ENCODE measurements at regions not wholly inside any gene's neighbourhood (a gene's known extent, or its start where the extent isn't known, plus 50 kb on each side); places are given as distances from the start of the nearest gene placed in this dataset.

DNA sequence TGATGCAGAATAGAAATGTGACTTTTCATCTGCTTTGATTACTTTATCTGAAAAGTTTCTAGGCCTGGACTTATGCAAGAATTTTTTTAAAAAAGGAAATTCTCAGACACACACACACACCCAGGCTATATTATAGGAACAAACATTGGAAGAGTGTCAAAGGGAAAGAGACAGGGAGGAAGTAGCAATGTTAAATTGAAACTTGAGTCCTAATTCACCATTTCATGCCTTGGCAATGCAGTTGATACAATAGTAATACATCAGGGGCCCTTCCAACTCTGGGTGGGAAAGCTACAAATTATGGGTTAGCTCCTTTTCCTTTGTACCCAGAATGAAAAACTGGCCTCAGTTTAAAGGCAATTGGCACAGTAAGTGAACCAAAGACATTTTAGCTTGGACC, 258.0 kb upstream of the LYZL1 start:
- POLR2A ChIA-PET (ENCODE audit: low non-redundant PET): no interaction called here
- TF ChIP-seq, protein P1, sequence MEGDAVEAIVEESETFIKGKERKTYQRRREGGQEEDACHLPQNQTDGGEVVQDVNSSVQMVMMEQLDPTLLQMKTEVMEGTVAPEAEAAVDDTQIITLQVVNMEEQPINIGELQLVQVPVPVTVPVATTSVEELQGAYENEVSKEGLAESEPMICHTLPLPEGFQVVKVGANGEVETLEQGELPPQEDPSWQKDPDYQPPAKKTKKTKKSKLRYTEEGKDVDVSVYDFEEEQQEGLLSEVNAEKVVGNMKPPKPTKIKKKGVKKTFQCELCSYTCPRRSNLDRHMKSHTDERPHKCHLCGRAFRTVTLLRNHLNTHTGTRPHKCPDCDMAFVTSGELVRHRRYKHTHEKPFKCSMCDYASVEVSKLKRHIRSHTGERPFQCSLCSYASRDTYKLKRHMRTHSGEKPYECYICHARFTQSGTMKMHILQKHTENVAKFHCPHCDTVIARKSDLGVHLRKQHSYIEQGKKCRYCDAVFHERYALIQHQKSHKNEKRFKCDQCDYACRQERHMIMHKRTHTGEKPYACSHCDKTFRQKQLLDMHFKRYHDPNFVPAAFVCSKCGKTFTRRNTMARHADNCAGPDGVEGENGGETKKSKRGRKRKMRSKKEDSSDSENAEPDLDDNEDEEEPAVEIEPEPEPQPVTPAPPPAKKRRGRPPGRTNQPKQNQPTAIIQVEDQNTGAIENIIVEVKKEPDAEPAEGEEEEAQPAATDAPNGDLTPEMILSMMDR (conservative IDR thresholded peaks at IDR 0.05; ENCODE audit: low read depth): no peak
- no peak for DNase-seq (ENCODE audit: low spot score)
- CTCF ChIA-PET: no interaction called here
- H3K27ac ChIP-seq: no peak overlapping the region

DNA sequence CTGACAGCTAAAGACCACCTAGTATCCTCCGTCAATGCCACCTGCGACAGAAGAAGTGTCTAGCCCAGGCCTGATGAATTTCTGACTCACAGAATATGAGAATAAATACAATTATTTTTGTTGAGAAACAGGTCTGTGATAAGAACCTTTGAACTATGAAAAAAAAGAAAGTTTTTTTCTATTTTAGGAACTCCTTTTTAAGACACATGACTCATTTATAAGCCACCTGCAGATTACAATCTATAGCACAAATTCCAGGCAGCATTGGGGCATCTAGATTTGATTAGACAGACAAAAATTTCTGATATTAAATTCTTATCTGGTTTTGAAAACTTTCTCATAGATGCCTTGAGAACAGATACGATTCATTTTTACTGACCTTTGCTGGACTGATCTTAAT, 256.7 kb upstream of the LYZL1 start:
- POLR2A ChIA-PET (ENCODE audit: low non-redundant PET): no interaction called here
- TF ChIP-seq, protein P1 (conservative IDR thresholded peaks at IDR 0.05; ENCODE audit: low read depth): no peak
- DNase-seq (ENCODE audit: low spot score): no peak

DNA sequence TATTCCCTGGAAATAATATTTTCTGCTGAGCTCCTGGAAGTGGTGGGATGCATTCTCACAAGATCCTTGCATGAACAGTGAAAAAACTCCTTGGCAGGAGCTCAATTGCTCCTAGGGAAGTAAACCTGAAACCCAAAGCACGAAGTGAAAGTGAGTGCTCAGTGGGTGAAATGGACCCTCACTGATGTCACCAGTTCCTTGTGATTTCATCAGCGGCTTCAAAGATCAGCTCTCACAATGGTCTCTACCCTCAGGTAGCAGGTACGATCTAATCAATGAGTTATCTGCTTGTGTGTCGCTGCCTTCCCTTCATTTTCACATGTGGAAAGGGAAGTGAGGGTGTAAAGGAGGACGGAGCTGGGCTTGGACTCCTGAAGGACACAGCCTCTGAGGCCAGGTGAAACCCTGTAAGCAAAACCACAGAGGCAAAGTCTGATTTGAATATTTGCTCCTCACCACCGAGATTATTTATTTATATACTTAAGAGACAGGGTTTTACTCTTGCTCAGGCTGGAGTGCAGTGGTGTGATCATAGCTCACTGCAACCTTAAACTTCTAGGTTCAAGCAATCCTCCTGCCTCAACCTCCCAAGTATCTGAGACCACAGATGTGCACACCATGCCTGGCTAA, 255.4 kb upstream of the LYZL1 start:
- POLR2A ChIA-PET (ENCODE audit: low non-redundant PET): no interaction called here
- TF ChIP-seq, protein P1 (conservative IDR thresholded peaks at IDR 0.05; ENCODE audit: low read depth): no peak
- DNase-seq (ENCODE audit: low spot score): no peak
- H3K27ac ChIP-seq: no peak overlapping the region
- CTCF ChIA-PET: interaction anchor here (0.6 kb wide), 1 partner anchor 608 kb away, joined by 6 read pairs; no protein-coding TSS in a partner anchor

More for the DNA sequence above, 256.7 kb upstream of the LYZL1 start:
- no peak overlapping the region for H3K27ac ChIP-seq
- CTCF ChIA-PET: interaction anchor here (0.6 kb wide), 1 partner anchor 25 kb away, joined by 3 read pairs; no protein-coding TSS in a partner anchor

DNA sequence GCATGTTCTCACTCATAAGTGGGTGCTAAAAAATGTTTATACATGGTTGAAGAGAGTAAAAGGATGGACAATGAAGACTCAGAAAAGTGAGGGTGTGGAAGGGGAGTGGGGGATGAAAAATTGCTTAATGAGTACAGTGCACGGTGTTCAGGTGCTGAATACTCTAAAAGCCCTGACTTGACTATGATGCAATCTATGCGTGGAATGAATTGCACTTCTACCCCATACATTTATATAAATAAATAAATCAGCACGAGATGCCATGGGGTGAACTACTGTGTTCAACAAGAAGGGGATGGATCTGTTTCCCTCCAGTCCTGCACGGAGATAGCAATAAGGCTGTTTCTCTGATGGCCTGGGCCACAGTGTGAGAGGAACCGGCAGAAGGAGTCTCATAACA, 254.3 kb upstream of the LYZL1 start:
- DNase-seq (ENCODE audit: low spot score): no peak
- POLR2A ChIA-PET (ENCODE audit: low non-redundant PET): no interaction called here
- H3K27ac ChIP-seq: no peak overlapping the region
- TF ChIP-seq, protein P1 (conservative IDR thresholded peaks at IDR 0.05; ENCODE audit: low read depth): no peak
- CTCF ChIA-PET: interaction anchor here (0.6 kb wide), 3 partner anchors 104 to 278 kb away, joined by 3 read pairs; no protein-coding TSS in a partner anchor

DNA sequence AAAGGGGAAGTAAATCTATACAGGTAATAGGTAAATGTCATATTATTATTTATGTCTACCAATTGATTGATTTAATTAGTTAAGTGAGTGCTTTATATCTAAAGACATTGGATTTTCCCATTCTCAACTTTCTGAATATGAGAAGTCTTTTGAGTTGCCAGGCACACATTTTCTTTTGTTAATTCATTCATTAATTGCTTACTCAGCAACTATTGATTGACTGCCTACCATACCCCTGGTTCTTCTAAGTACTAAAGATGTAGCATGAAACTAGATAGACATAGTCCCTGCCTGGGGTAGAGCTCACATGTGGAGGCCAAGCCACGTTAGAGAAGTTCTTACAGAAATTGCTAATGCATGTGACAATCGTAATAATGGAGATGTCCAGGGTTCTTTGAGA, 253.1 kb upstream of the LYZL1 start:
- CTCF ChIA-PET: no interaction called here
- no peak overlapping the region for H3K27ac ChIP-seq
- DNase-seq (ENCODE audit: low spot score): no peak
- POLR2A ChIA-PET (ENCODE audit: low non-redundant PET): no interaction called here
- TF ChIP-seq, protein P1 (conservative IDR thresholded peaks at IDR 0.05; ENCODE audit: low read depth): no peak

DNA sequence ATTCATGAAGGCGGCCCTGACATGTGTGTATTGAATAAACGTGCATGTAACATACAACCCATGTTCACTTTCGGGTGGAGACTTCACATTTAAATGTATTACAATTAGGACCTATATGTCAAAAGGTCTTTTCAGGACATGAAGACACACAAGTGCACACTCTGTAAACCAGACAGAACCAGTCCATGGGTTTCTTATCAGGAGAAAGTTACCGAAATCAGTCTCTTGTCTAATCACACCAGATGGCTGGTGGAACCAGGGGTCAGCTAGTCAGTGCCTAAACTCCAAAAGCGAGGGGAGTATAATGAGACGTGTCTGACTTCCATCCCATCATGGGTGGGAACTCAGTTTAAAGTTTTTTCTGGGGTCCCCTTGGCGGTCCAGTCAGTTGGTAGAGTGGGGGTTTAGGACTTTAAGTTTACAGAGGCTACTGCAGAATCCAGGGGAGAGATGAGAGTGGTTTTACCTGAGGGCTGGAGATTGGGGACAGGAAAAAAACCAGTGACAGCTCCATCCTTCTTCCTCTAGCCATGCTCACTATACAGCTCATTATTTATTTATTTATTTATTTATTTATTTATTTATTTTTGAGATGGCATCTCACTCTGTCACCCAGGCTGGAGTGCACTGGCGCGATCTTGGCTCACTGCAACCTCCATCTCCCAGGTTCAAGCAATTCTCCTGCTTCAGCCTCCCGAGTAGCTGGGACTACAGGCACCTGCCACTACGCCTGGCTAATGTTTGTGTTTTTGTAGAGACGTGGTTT, 251.3 kb upstream of the LYZL1 start:
- ChIA-PET CTCF (interaction anchor here (0.6 kb wide), 1 partner anchor 89 kb away, joined by 3 read pairs; no protein-coding TSS in a partner anchor), POLR2A (ENCODE audit: low non-redundant PET) (no interaction called here)
- DNase-seq (ENCODE audit: low spot score): no peak
- TF ChIP-seq, protein P1 (conservative IDR thresholded peaks at IDR 0.05; ENCODE audit: low read depth): no peak
- H3K27ac ChIP-seq: no peak overlapping the region
